ENCODE measurements at regions not wholly inside any gene's neighbourhood (a gene's known extent, or its start where the extent isn't known, plus 50 kb on each side); places are given as distances from the start of the nearest gene placed in this dataset.

GRCh38 chr10:128530946-128531345 is 404.7 kb upstream of the MKI67 start:
- TF ChIP-seq, protein P1, sequence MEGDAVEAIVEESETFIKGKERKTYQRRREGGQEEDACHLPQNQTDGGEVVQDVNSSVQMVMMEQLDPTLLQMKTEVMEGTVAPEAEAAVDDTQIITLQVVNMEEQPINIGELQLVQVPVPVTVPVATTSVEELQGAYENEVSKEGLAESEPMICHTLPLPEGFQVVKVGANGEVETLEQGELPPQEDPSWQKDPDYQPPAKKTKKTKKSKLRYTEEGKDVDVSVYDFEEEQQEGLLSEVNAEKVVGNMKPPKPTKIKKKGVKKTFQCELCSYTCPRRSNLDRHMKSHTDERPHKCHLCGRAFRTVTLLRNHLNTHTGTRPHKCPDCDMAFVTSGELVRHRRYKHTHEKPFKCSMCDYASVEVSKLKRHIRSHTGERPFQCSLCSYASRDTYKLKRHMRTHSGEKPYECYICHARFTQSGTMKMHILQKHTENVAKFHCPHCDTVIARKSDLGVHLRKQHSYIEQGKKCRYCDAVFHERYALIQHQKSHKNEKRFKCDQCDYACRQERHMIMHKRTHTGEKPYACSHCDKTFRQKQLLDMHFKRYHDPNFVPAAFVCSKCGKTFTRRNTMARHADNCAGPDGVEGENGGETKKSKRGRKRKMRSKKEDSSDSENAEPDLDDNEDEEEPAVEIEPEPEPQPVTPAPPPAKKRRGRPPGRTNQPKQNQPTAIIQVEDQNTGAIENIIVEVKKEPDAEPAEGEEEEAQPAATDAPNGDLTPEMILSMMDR (IDR thresholded peaks at IDR 0.05; ENCODE audit: poor library complexity) = no peak
- no peak for TF ChIP-seq EZH2 (IDR thresholded peaks at IDR 0.05; ENCODE audit: borderline replicate concordance)
- no peak for TF ChIP-seq EZH2phosphoT487 (IDR thresholded peaks at IDR 0.05; ENCODE audit: low read depth, severe bottlenecking, unreplicated experiment)
